IMR-90 (cell line): ENCODE measurements at regions not wholly inside any gene's neighbourhood (a gene's known extent, or its start where the extent isn't known, plus 50 kb on each side); places are given as distances from the start of the nearest gene placed in this dataset.

Source experiments
- ATAC-seq: fragments of 200-7000 bp; cut with Tn5 transposase; 2 replicates; pipeline ENCODE4 v1.9.1; 2020; ENCODE audit warnings: low read depth, mild to moderate bottlenecking, moderate library complexity
- BruUV-seq: library from RNA; stranded (reverse); fragments of 400-500 nt; replicated peaks from 2 replicates; lab custom pipeline; 2021; lab: Mats Ljungman, UMichigan
- CTCF ChIA-PET: fragments of 300-600 bp; formaldehyde crosslinking; extraction: SDS; loops from one replicate; lab custom pipeline; 2021; ENCODE audit warnings: antibody characterized with exemption; lab: Yijun Ruan, JAX
- POLR2A ChIA-PET: fragments of 300-600 bp; sonication (Branson Sonifier 250); formaldehyde crosslinking; loops from one replicate; lab custom pipeline; 2022; ENCODE audit warnings: antibody characterized with exemption; ENCODE audit not compliant: unreplicated experiment; lab: Charles Lee
- DNase-seq: peaks from one replicate; pipeline ENCODE4 v3.0.0; 2013
- H2AFZ ChIP-seq: replicated peaks from 2 replicates; pipeline ENCODE3; 2013; ENCODE audit warnings: low read length, mild to moderate bottlenecking; ENCODE audit not compliant: poor library complexity
- H2AK5ac ChIP-seq: 2 replicates; pipeline ENCODE4 v1.6.1; 2013; ENCODE audit warnings: low read depth, low read length, inconsistent platforms
- H2AK9ac ChIP-seq: replicated peaks from 2 replicates; pipeline ENCODE3; 2013; ENCODE audit warnings: mild to moderate bottlenecking, low read depth, low read length, moderate library complexity; ENCODE audit not compliant: poor library complexity
- H2BK120ac ChIP-seq: 2 replicates; pipeline ENCODE4 v1.6.1; 2013; ENCODE audit warnings: low read depth, low read length, inconsistent platforms
- H2BK15ac ChIP-seq: 3 replicates; pipeline ENCODE4 v1.6.1; 2013; ENCODE audit warnings: low read depth, low read length, inconsistent platforms
- H2BK20ac ChIP-seq: 2 replicates; pipeline ENCODE4 v1.6.1; 2013; ENCODE audit warnings: low read depth, mild to moderate bottlenecking, inconsistent platforms, low read length, moderate library complexity
- H2BK5ac ChIP-seq: 2 replicates; pipeline ENCODE4 v1.6.1; 2013; ENCODE audit warnings: mild to moderate bottlenecking, low read depth, low read length, inconsistent platforms; ENCODE audit not compliant: poor library complexity, severe bottlenecking
- H3K14ac ChIP-seq: replicated peaks from 2 replicates; pipeline ENCODE4 v1.6.1; 2013; ENCODE audit warnings: low read depth, low read length, inconsistent platforms
- H3K18ac ChIP-seq: 2 replicates; pipeline ENCODE4 v1.6.1; 2013; ENCODE audit warnings: low read depth, low read length, control low read depth
- H3K23ac ChIP-seq: 2 replicates; pipeline ENCODE4 v1.6.1; 2013; ENCODE audit warnings: low read depth, low read length, inconsistent platforms
- H3K27ac ChIP-seq: 2 replicates; pipeline ENCODE4 v1.5.1; 2013; ENCODE audit warnings: mild to moderate bottlenecking, control low read depth, low read length; ENCODE audit not compliant: insufficient read depth
- H3K27me3 ChIP-seq: 2 replicates; pipeline ENCODE4 v1.6.1; 2013; ENCODE audit warnings: low read length; ENCODE audit not compliant: control insufficient read depth, insufficient read depth
- H3K36me3 ChIP-seq: 2 replicates; pipeline ENCODE4 v1.6.1; 2013; ENCODE audit warnings: low read length, mixed read lengths; ENCODE audit not compliant: control insufficient read depth, insufficient read depth
- H3K4ac ChIP-seq: 2 replicates; pipeline ENCODE4 v1.6.1; 2013; ENCODE audit warnings: low read depth, low read length, inconsistent platforms
- H3K4me1 ChIP-seq: 2 replicates; pipeline ENCODE4 v1.6.1; 2013; ENCODE audit warnings: low read length, mixed read lengths; ENCODE audit not compliant: control insufficient read depth, insufficient read depth
- H3K4me2 ChIP-seq: 2 replicates; pipeline ENCODE4 v1.6.1; 2013; ENCODE audit warnings: low read depth, mild to moderate bottlenecking, control low read depth, low read length, moderate library complexity
- H3K4me3 ChIP-seq: 2 replicates; pipeline ENCODE4 v1.5.1; 2013; ENCODE audit warnings: low read depth, mild to moderate bottlenecking, control low read depth, low read length, moderate library complexity; ENCODE audit not compliant: insufficient read depth
- H3K56ac ChIP-seq: 2 replicates; pipeline ENCODE4 v1.6.1; 2013; ENCODE audit warnings: low read length, inconsistent platforms; ENCODE audit not compliant: insufficient read depth; ENCODE audit errors: extremely low read depth
- H3K79me1 ChIP-seq, 2 experiments: 2 replicates each; pipeline ENCODE4 v1.6.1; 2013; ENCODE audit warnings: low read length in 2 of 2, inconsistent platforms in 1 of 2, low read depth in 1 of 2
- H3K9ac ChIP-seq: 2 replicates; pipeline ENCODE4 v1.6.1; 2013; ENCODE audit warnings: low read depth, low read length, control low read depth
- H3K9me1 ChIP-seq: 2 replicates; pipeline ENCODE4 v1.6.1; 2013; ENCODE audit warnings: low read length, inconsistent platforms; ENCODE audit not compliant: insufficient read depth
- H3K9me3 ChIP-seq: 2 replicates; pipeline ENCODE4 v1.6.1; 2013; ENCODE audit warnings: low read length; ENCODE audit not compliant: control insufficient read depth, insufficient read depth
- H4K20me1 ChIP-seq: 2 replicates; pipeline ENCODE4 v1.6.1; 2013; ENCODE audit warnings: low read length, inconsistent platforms; ENCODE audit not compliant: insufficient read depth
- H4K5ac ChIP-seq: 2 replicates; pipeline ENCODE4 v1.6.1; 2013; ENCODE audit warnings: mild to moderate bottlenecking, low read depth, low read length, control low read depth
- H4K8ac ChIP-seq, 2 experiments: 2 replicates each; pipeline ENCODE4 v1.6.1; 2013; ENCODE audit warnings: low read depth in 2 of 2, low read length in 2 of 2, control low read depth in 1 of 2, inconsistent platforms in 1 of 2
- H4K91ac ChIP-seq: 2 replicates; pipeline ENCODE4 v1.6.1; 2013; ENCODE audit warnings: low read depth, low read length, inconsistent platforms; ENCODE audit not compliant: insufficient read depth
- BHLHE40 ChIP-seq: fragments of 150-350 bp; IDR thresholded peaks from 2 replicates; pipeline ENCODE4 v1.6.1; 2016; ENCODE audit warnings: mild to moderate bottlenecking, low read depth, low read length
- ELK1 ChIP-seq: fragments of 150-350 bp; IDR thresholded peaks from 2 replicates; pipeline ENCODE4 v1.6.1; 2016; ENCODE audit warnings: low read depth, mild to moderate bottlenecking, low read length, moderate library complexity, borderline replicate concordance
- MXI1 ChIP-seq: IDR thresholded peaks from 2 replicates; pipeline ENCODE4 v1.6.1; 2012; ENCODE audit warnings: low read depth, mild to moderate bottlenecking, low read length, moderate library complexity, borderline replicate concordance
- POLR2A ChIP-seq: IDR thresholded peaks from 2 replicates; pipeline ENCODE4 v1.6.1; 2012; ENCODE audit warnings: mild to moderate bottlenecking, low read depth, low read length
- RCOR1 ChIP-seq: IDR thresholded peaks from 2 replicates; pipeline ENCODE4 v1.6.1; 2012; ENCODE audit warnings: mild to moderate bottlenecking, low read length, improper control_type of control experiment; ENCODE audit not compliant: insufficient replicate concordance
- RFX5 ChIP-seq: IDR thresholded peaks from 2 replicates; pipeline ENCODE4 v1.8.0; 2012; ENCODE audit warnings: low read depth, mild to moderate bottlenecking, low read length, moderate library complexity
- SMC3 ChIP-seq: fragments of 150-350 bp; IDR thresholded peaks from 2 replicates; pipeline ENCODE4 v1.6.1; 2016; ENCODE audit warnings: low read depth, mild to moderate bottlenecking, antibody characterized with exemption, low read length, moderate library complexity
- USF2 ChIP-seq: fragments of 150-350 bp; IDR thresholded peaks from 2 replicates; pipeline ENCODE4 v1.6.1; 2017; ENCODE audit warnings: mild to moderate bottlenecking, antibody characterized with exemption, low read length, low read depth
- WGBS, 2 experiments: methylation state at CpG; one replicate each; pipeline versions ENCODE4 v1.1.5 to v1.1.7; 2013; ENCODE audit warnings: missing lambda C conversion rate in 2 of 2; ENCODE audit not compliant: insufficient read length in 1 of 2; ENCODE audit errors: extremely low coverage in 2 of 2; 5-methylcytosine and 5-hydroxymethylcytosine counted together
- dilution Hi-C: fragments of 300-500 bp; cut with HindIII; formaldehyde crosslinking; loops from one replicate; pipeline ENCODE4 v1.14.3; 2018; ENCODE audit warnings: low sequenced_read_pairs; ENCODE audit not compliant: unreplicated experiment
- in situ Hi-C: fragments of 300-500 bp; cut with MboI; formaldehyde crosslinking; loops from 3 replicates; pipeline ENCODE4 v1.14.3; 2019; ENCODE audit warnings: low sequenced_read_pairs, inconsistent platforms, mixed read lengths
- intact Hi-C: fragments of 100-400 bp; cut with micrococcal nuclease; formaldehyde crosslinking; loops from 2 replicates; pipeline ENCODE4 v1.10.0; 2022

- Histone ChIP-seq H2AK5ac (no peak overlapping the region), H3K9me3 (peaks cover 6% of the 10 kb centered on the region), H3K27me3 (no peaks in the 10 kb centered on the region), H2BK120ac (no peak overlapping the region), H3K56ac (no peak overlapping the region), H4K20me1 (no peaks in the 10 kb centered on the region), H4K5ac (no peak overlapping the region), H3K4ac (no peak overlapping the region), H2AK9ac (no peak overlapping the region), H3K4me2 (no peak overlapping the region), H3K9me1 (no peaks in the 10 kb centered on the region), H2BK5ac (no peak overlapping the region), H2BK20ac (no peak overlapping the region), H2AFZ (no peak overlapping the region), H4K8ac (no peak overlapping the region), H3K18ac (no peak overlapping the region), H3K4me3 (no peak overlapping the region), H4K91ac (no peak overlapping the region), H3K4me1 (no peaks in the 10 kb centered on the region), H3K27ac (no peak overlapping the region), H3K36me3 (no peaks in the 10 kb centered on the region), H3K23ac (no peak overlapping the region), H2BK15ac (no peak overlapping the region), H3K9ac (no peak overlapping the region), H3K14ac (no peak overlapping the region), H3K79me1 (no peaks in the 10 kb centered on the region)
- no peak for DNase-seq
- ATAC-seq = no peak
- intact Hi-C loops = no loop called here
- in situ Hi-C loops = no loop called here
- dilution Hi-C loops = no loop called here
- ChIA-PET POLR2A (no interaction called here), CTCF (no interaction called here)
- BruUV-seq = no TSS peak
- TF ChIP-seq MXI1 = no peak
- no peak for TF ChIP-seq BHLHE40
- no peak for TF ChIP-seq RCOR1
- TF ChIP-seq SMC3 = no peak
- no peak for TF ChIP-seq ELK1
- TF ChIP-seq POLR2A = no peak
- no peak for TF ChIP-seq RFX5
- no peak for TF ChIP-seq USF2
- no CpG with 5 or more reads among the region's 1 CpG for WGBS, 2 experiments
These were observed 212.1 kb upstream of the PLD5 start for GRCh38 chr1:242736611-242737010.
